ENCODE measurements at regions not wholly inside any gene's neighbourhood (a gene's known extent, or its start where the extent isn't known, plus 50 kb on each side); places are given as distances from the start of the nearest gene placed in this dataset.

- no peaks in the 10 kb centered on the region for H3K27me3 ChIP-seq (ENCODE audit: insufficient read depth, low read length)
- no peak overlapping the region for H3K9ac ChIP-seq (ENCODE audit: low read length)
- H2AFZ ChIP-seq (ENCODE audit: low read depth, low read length, poor library complexity, severe bottlenecking): no peak overlapping the region
- TF ChIP-seq ZBTB33 (IDR thresholded peaks at IDR 0.05; ENCODE audit: extremely low read depth, insufficient replicate concordance, low read length) (no peak), REST (IDR thresholded peaks at IDR 0.05; ENCODE audit: low read depth) (no peak), ZFX (IDR thresholded peaks at IDR 0.05) (no peak), EZH2phosphoT487 (IDR thresholded peaks at IDR 0.05; ENCODE audit: borderline replicate concordance) (no peak), TCF7L2 (IDR thresholded peaks at IDR 0.05; ENCODE audit: borderline replicate concordance, extremely low read depth, insufficient read depth, insufficient read length) (no peak), POLR2A (IDR thresholded peaks at IDR 0.05; ENCODE audit: borderline replicate concordance, extremely low read depth, insufficient read depth, insufficient read length) (no peak), MAX (IDR thresholded peaks at IDR 0.05) (no peak), CTCF (IDR thresholded peaks at IDR 0.05 in 2 of 3, conservative IDR thresholded peaks at IDR 0.05 in 1 of 3; ENCODE audit: borderline replicate concordance in 1 of 3, insufficient read depth in 1 of 3, low read depth in 2 of 3, low read length in 2 of 3) (no peak), ZNF274 (IDR thresholded peaks at IDR 0.05; ENCODE audit: low read depth, low read length) (no peak), EGR1 (IDR thresholded peaks at IDR 0.05; ENCODE audit: low read depth) (no peak), YY1 (IDR thresholded peaks at IDR 0.05; ENCODE audit: extremely low read depth, insufficient replicate concordance, low read depth, low read length) (no peak), CBX3 (IDR thresholded peaks at IDR 0.05; ENCODE audit: low read depth) (no peak), RAD21 (IDR thresholded peaks at IDR 0.05; ENCODE audit: low read depth) (no peak)
- H4K20me1 ChIP-seq (ENCODE audit: insufficient read depth): no peaks in the 10 kb centered on the region
- no peaks in the 10 kb centered on the region for H3K4me1 ChIP-seq (ENCODE audit: control insufficient read depth in 1 of 2, insufficient read depth in 2 of 2, low read length in 2 of 2)
- ATAC-seq (no peak), DNase-seq (ENCODE audit: low read depth, low spot score) (no peak)
- no peaks in the 10 kb centered on the region for H3K9me3 ChIP-seq (ENCODE audit: control insufficient read depth in 1 of 2, insufficient read depth in 1 of 2, low read depth in 1 of 2, low read length in 2 of 2)
- ChIA-PET CTCF (no interaction called here), POLR2A (no interaction called here), RAD21 (ENCODE audit: low non-redundant PET in 1 of 2, low total read pairs in 2 of 2, uncharacterized antibody in 2 of 2, unreplicated experiment in 2 of 2) (no interaction called here)
- no peaks in the 10 kb centered on the region for H3K9me2 ChIP-seq (ENCODE audit: insufficient read depth)
- H3K4me2 ChIP-seq (ENCODE audit: low read length): no peak overlapping the region
- no peak overlapping the region for H3K4me3 ChIP-seq (replicated peaks in 1 of 2; ENCODE audit: low read depth in 1 of 2, low read length in 2 of 2)
- intact Hi-C loops (cut with micrococcal nuclease): no loop called here
- H3K27ac ChIP-seq (ENCODE audit: low read depth, low read length): no peak overlapping the region
- no TSS peak for BruUV-seq (replicated peaks)
- no peaks in the 10 kb centered on the region for H3K36me3 ChIP-seq (ENCODE audit: control insufficient read depth in 1 of 2, insufficient read depth in 2 of 2, low read length in 2 of 2)
- H3K79me2 ChIP-seq (ENCODE audit: insufficient read depth, low read length): no peaks in the 10 kb centered on the region
Measured at GRCh38 chr6:23089981-23090380, 520.6 kb downstream of the HDGFL1 start.
